ENCODE measurements at regions not wholly inside any gene's neighbourhood (a gene's known extent, or its start where the extent isn't known, plus 50 kb on each side); places are given as distances from the start of the nearest gene placed in this dataset.

- no peaks in the 10 kb centered on the region for H3K9me3 ChIP-seq (replicated peaks; ENCODE audit: control insufficient read depth, insufficient read depth, low read length)
- 51% methylated on average over 5 of the region's 5 CpGs for WGBS (ENCODE audit: insufficient coverage, insufficient replicate concordance, low lambda C conversion rate, missing lambda C conversion rate)
- H3K79me2 ChIP-seq (ENCODE audit: control insufficient read depth, insufficient read depth, low read length), result no peaks in the 10 kb centered on the region
- ChIA-PET SMC1A (ENCODE audit: uncharacterized antibody, unreplicated experiment) (no interaction called here), CTCF (no interaction called here), RAD21 (ENCODE audit: unreplicated experiment) (interaction anchor here (1.1 kb wide), 1 partner anchor 251 kb away, joined by 3 read pairs; no protein-coding TSS in a partner anchor), POLR2A (no interaction called here)
- H3K4me3 ChIP-seq, result no peak overlapping the region
- BruUV-seq (replicated peaks), result no TSS peak
- no peaks in the 10 kb centered on the region; the same call in 1 of the 2 replicates for H4K20me1 ChIP-seq (ENCODE audit: control insufficient read depth, insufficient read depth)
- no peak for TF ChIP-seq CHD4 (IDR thresholded peaks at IDR 0.05)
- no peak for TF ChIP-seq CHD2 (IDR thresholded peaks at IDR 0.05; ENCODE audit: borderline replicate concordance, low read depth, low read length)
- TF ChIP-seq RFX5 (IDR thresholded peaks at IDR 0.05; ENCODE audit: low read depth, low read length), result no peak
- in situ Hi-C loops (cut with MboI) (no loop called here), intact Hi-C loops (cut with micrococcal nuclease; ENCODE audit: unreplicated experiment) (no loop called here)
- no peak overlapping the region for H3K27ac ChIP-seq (ENCODE audit: control insufficient read depth, insufficient read depth)
- no peaks in the 10 kb centered on the region for H3K36me3 ChIP-seq (ENCODE audit: control insufficient read depth in 2 of 2, insufficient read depth in 2 of 2, low read length in 1 of 2)
- no peaks in the 10 kb centered on the region for H3K4me1 ChIP-seq (ENCODE audit: control insufficient read depth, insufficient read depth, low read length)
- H2AFZ ChIP-seq (ENCODE audit: control insufficient read depth, low read depth, low read length), result no peak overlapping the region
- H3K27me3 ChIP-seq (replicated peaks in 1 of 2; ENCODE audit: control insufficient read depth in 2 of 2, insufficient read depth in 2 of 2, low read length in 1 of 2), result no peaks in the 10 kb centered on the region; a peak in 2 of 4 replicates
- H3K9ac ChIP-seq (ENCODE audit: control insufficient read depth, insufficient read depth, low read length), result no peak overlapping the region
- DNase-seq (ENCODE audit: low read depth, low spot score) (no peak), ATAC-seq (no peak), FAIRE-seq (no peak)
- H3K4me2 ChIP-seq (ENCODE audit: control insufficient read depth, insufficient read depth), result no peak overlapping the region
These were observed 86.0 kb downstream of the PJA1 start for GRCh38 chrX:69079268-69079667.

GRCh38 chrX:69077895-69078455 is 87.3 kb downstream of the PJA1 start:
- Histone ChIP-seq H3K9me3 (replicated peaks; ENCODE audit: control insufficient read depth, insufficient read depth, low read length) (no peaks in the 10 kb centered on the region), H3K9ac (ENCODE audit: control insufficient read depth, insufficient read depth, low read length) (no peak overlapping the region), H3K79me2 (ENCODE audit: control insufficient read depth, insufficient read depth, low read length) (no peaks in the 10 kb centered on the region), H3K4me1 (ENCODE audit: control insufficient read depth, insufficient read depth, low read length) (no peaks in the 10 kb centered on the region), H3K4me3 (no peak overlapping the region), H3K27ac (ENCODE audit: control insufficient read depth, insufficient read depth) (no peak overlapping the region), H3K27me3 (replicated peaks in 1 of 2; ENCODE audit: control insufficient read depth in 2 of 2, insufficient read depth in 2 of 2, low read length in 1 of 2) (no peaks in the 10 kb centered on the region; a peak in 1 of 4 replicates), H4K20me1 (ENCODE audit: control insufficient read depth, insufficient read depth) (no peaks in the 10 kb centered on the region; the same call in 1 of the 2 replicates), H2AFZ (ENCODE audit: control insufficient read depth, low read depth, low read length) (no peak overlapping the region), H3K4me2 (ENCODE audit: control insufficient read depth, insufficient read depth) (no peak overlapping the region), H3K36me3 (ENCODE audit: control insufficient read depth in 2 of 2, insufficient read depth in 2 of 2, low read length in 1 of 2) (no peaks in the 10 kb centered on the region)
- FAIRE-seq (no peak), DNase-seq (ENCODE audit: low read depth, low spot score) (no peak), ATAC-seq (no peak)
- WGBS (ENCODE audit: insufficient coverage, insufficient replicate concordance, low lambda C conversion rate, missing lambda C conversion rate), result 5% methylated on average over 6 of the region's 6 CpGs
- ChIA-PET SMC1A (ENCODE audit: uncharacterized antibody, unreplicated experiment) (no interaction called here), CTCF (no interaction called here), POLR2A (no interaction called here), RAD21 (ENCODE audit: unreplicated experiment) (interaction anchor here (1.1 kb wide), 1 partner anchor 250 kb away, joined by 3 read pairs; no protein-coding TSS in a partner anchor)
- in situ Hi-C loops (cut with MboI) (no loop called here), intact Hi-C loops (cut with micrococcal nuclease; ENCODE audit: unreplicated experiment) (no loop called here)
- no TSS peak for BruUV-seq (replicated peaks)
- TF ChIP-seq PAX8 (IDR thresholded peaks at IDR 0.05), result no peak
- TF ChIP-seq WRNIP1 (IDR thresholded peaks at IDR 0.05; ENCODE audit: borderline replicate concordance, low read depth, low read length), result no peak
- TF ChIP-seq TCF12 (IDR thresholded peaks at IDR 0.05; ENCODE audit: low read depth, low read length), result no peak
- no peak for TF ChIP-seq EZH2 (IDR thresholded peaks at IDR 0.05; ENCODE audit: borderline replicate concordance, control insufficient read depth, low read depth, low read length)
- TF ChIP-seq SMAD1 (IDR thresholded peaks at IDR 0.05; ENCODE audit: low read depth, partially characterized antibody), result no peak
- no peak for TF ChIP-seq EGR1 (IDR thresholded peaks at IDR 0.05; ENCODE audit: borderline replicate concordance in 1 of 2, low read depth in 2 of 2, low read length in 2 of 2)
- TF ChIP-seq IKZF2 (IDR thresholded peaks at IDR 0.05), result no peak
- TF ChIP-seq MEF2A (IDR thresholded peaks at IDR 0.05; ENCODE audit: insufficient read depth, low read depth, low read length), result no peak
- TF ChIP-seq SPI1 (IDR thresholded peaks at IDR 0.05; ENCODE audit: borderline replicate concordance, insufficient read depth, low read depth, low read length), result no peak
- no peak for TF ChIP-seq YY1 (IDR thresholded peaks at IDR 0.05; ENCODE audit: low read depth, low read length)
- no peak for TF ChIP-seq MTA2 (IDR thresholded peaks at IDR 0.05; ENCODE audit: low read depth)
- no peak for TF ChIP-seq NFXL1 (IDR thresholded peaks at IDR 0.05; ENCODE audit: borderline replicate concordance)
- no peak for TF ChIP-seq ZNF592 (IDR thresholded peaks at IDR 0.05)

Measured in GM12878 (cell line).